Gastrocnemius medialis (tissue), 4 donors: ENCODE measurements at regions not wholly inside any gene's neighbourhood (a gene's known extent, or its start where the extent isn't known, plus 50 kb on each side); places are given as distances from the start of the nearest gene placed in this dataset.

Experiments used
- ATAC-seq, 2 donors: fragments of 150-250 bp; one replicate each; pipeline ENCODE4 v1.9.1; 2016
- DNase-seq, 2 donors: peaks; one replicate each; pipeline ENCODE4 v3.0.0-alpha.2; 2019
- H3K27ac ChIP-seq, 4 donors: fragments of 200-600 bp; sonication (generic); 1 replicate in 1 of 4; 2 replicates in 3 of 4; pipeline ENCODE4 v1.5.1; 2016 to 2018; ENCODE audit warnings: mild to moderate bottlenecking in 2 of 4, moderate library complexity in 1 of 4
- H3K27me3 ChIP-seq, 3 donors: fragments of 200-600 bp; sonication (generic) in 2 of 3; 1 replicate in 1 of 3; 2 replicates in 2 of 3; pipeline versions ENCODE4 v1.5.1 to v1.6.0; 2016 to 2019; ENCODE audit warnings: mild to moderate bottlenecking in 1 of 3, moderate library complexity in 1 of 3
- H3K36me3 ChIP-seq, 2 donors: fragments of 200-600 bp; sonication (generic) in 1 of 2; one replicate each; pipeline ENCODE4 v1.5.1; 2017 to 2018
- H3K4me1 ChIP-seq, 2 donors: fragments of 200-600 bp; sonication (generic) in 1 of 2; one replicate each; pipeline ENCODE4 v1.5.1; 2016 to 2017; ENCODE audit warnings: mild to moderate bottlenecking in 2 of 2
- H3K4me3 ChIP-seq, 4 donors: fragments of 200-600 bp; sonication (generic) in 3 of 4; 1 replicate in 1 of 4; 2 replicates in 3 of 4; pipeline ENCODE4 v1.5.1; 2016 to 2019; ENCODE audit warnings: mild to moderate bottlenecking in 2 of 4
- H3K9me3 ChIP-seq, 3 donors: fragments of 200-600 bp; sonication (generic) in 2 of 3; 1 replicate in 1 of 3; 2 replicates in 2 of 3; pipeline ENCODE4 v1.5.1; 2016 to 2019
- CTCF ChIP-seq, 5 experiments: fragments of 450-650 bp in 3 of 5; fragments of 200-600 bp in 2 of 5; sonication (generic) in 2 of 5; IDR thresholded peaks in 4 of 5; conservative IDR thresholded peaks in 1 of 5; 1 replicate in 4 of 5; 2 replicates in 1 of 5; pipeline ENCODE4 v1.5.1; 2016 to 2019; ENCODE audit warnings: antibody characterized with exemption in 5 of 5, mild to moderate bottlenecking in 3 of 5, moderate library complexity in 3 of 5
- POLR2A ChIP-seq, 2 donors: fragments of 450-650 bp; IDR thresholded peaks; one replicate each; pipeline ENCODE4 v1.6.1; 2017; ENCODE audit warnings: antibody characterized with exemption in 2 of 2, mild to moderate bottlenecking in 2 of 2, moderate library complexity in 2 of 2
- in situ Hi-C, 4 donors: fragments of 200-750 bp; cut with MboI; loops; one replicate each; pipeline versions ENCODE4 v1.15.0 to v1.8.0; 2017; ENCODE audit warnings: low sequenced_read_pairs in 4 of 4
- intact Hi-C: fragments of 100-400 bp; cut with DNase I; formaldehyde crosslinking; loops from one replicate; pipeline ENCODE4 v1.15.1; 2023; ENCODE audit warnings: low total_unique reads

- in situ Hi-C loops = no loop called here
- H3K27ac ChIP-seq = no peak overlapping the region
- DNase-seq (no peak), ATAC-seq (no peak)
- H3K4me3 ChIP-seq = no peak overlapping the region
- H3K9me3 ChIP-seq = no peaks in the 10 kb centered on the region
- TF ChIP-seq POLR2A (IDR thresholded peaks at IDR 0.05) (no peak), CTCF (IDR thresholded peaks at IDR 0.05 in 4 of 5, conservative IDR thresholded peaks at IDR 0.05 in 1 of 5) (no peak)
- H3K27me3 ChIP-seq = no peaks in the 10 kb centered on the region
- H3K36me3 ChIP-seq = peaks cover 0 to 5% of the 10 kb centered on the region in 2 donors
- no peaks in the 10 kb centered on the region for H3K4me1 ChIP-seq
- intact Hi-C loops = no loop called here
These were observed 50.5 kb upstream of the PUDP start for GRCh38 chrX:7198499-7198898.
